ENCODE measurements at regions not wholly inside any gene's neighbourhood (a gene's known extent, or its start where the extent isn't known, plus 50 kb on each side); places are given as distances from the start of the nearest gene placed in this dataset.

GRCh38 chr13:40231311-40231710, 435.1 kb downstream of the FOXO1 start:
- in situ Hi-C loops (cut with HindIII; ENCODE audit: low sequenced_read_pairs): no loop called here

GRCh38 chr13:40231751-40232150, 434.7 kb downstream of the FOXO1 start:
- in situ Hi-C loops (cut with HindIII; ENCODE audit: low sequenced_read_pairs): no loop called here

GRCh38 chr13:40232311-40233040, 434.0 kb downstream of the FOXO1 start:
- in situ Hi-C loops (cut with HindIII; ENCODE audit: low sequenced_read_pairs): no loop called here

- in situ Hi-C loops (cut with HindIII; ENCODE audit: low sequenced_read_pairs): no loop called here
Measured at GRCh38 chr13:40233731-40234195, 432.7 kb downstream of the FOXO1 start.

GRCh38 chr13:40235160-40235796, 431.2 kb downstream of the FOXO1 start:
- in situ Hi-C loops (cut with HindIII; ENCODE audit: low sequenced_read_pairs): no loop called here

- in situ Hi-C loops (cut with HindIII; ENCODE audit: low sequenced_read_pairs): no loop called here
Measured at GRCh38 chr13:40236566-40237168, 429.8 kb downstream of the FOXO1 start.

DNA sequence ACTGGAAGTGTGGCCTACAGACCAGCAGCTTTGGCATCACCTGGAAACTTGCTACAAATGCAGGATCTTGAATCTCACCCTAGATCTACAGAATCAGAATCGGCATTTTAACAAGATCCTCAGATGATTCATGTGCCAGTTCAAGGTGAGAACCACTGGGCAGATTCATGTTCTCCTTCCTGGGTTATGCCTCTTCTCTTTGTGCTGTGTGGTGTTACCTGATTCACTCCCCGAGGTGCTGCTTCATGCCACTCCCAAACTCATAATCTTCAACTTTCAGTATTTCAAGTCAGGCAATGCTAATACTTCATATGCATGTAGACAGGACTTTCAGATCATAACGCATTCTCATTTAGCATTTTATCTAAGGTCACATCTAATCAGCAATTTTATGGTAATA, 427.7 kb downstream of the FOXO1 start:
- in situ Hi-C loops (cut with HindIII; ENCODE audit: low sequenced_read_pairs): no loop called here

DNA sequence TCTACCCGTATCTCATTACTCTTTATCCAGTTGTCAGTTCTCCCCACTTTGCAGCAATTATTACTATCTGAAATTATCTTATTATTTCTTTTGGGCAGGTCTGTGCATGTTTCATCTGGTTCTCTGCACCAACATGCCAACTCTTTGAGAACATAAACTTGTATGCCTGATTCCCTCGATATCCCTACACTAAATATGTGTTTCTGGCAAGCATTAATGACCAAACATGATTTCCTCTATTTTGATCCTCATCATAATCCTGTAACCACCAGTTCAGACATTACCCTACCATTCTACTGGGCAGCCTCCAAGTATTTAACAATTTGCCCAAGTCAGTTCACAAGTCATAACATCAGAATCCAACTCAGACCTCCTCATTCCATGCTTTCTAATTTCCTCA, 426.1 kb downstream of the FOXO1 start:
- in situ Hi-C loops (cut with HindIII; ENCODE audit: low sequenced_read_pairs): no loop called here

DNA sequence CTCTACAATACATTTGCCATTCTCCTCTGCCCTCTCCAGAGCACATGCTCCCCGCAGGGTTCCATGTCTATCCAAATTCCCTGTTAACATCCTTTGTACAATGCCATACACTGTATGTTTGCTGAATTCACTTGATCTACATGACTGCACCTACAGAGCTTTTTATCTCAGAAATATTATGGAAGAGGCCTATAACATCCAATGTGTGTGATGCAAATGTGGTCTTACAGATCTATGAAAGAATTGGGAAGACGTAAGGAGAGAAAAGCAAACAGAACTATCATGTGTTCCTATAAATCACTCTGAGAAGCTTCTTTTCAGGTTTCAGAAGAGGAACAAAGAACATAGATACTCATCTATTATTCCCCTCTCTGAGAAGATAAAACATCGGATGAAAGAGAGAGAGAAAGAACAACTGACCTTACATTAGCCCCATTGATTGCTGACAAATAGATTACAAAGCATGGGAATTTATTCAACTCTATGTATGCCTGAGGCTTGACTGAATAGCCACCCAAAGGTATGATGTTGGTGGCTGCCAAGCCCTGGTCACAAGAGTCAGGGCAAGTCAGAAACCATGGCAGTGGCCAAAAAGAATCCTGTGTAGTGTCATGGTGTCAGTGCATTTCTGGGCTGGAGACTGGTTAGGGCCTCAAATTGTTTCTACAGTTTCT, 425.2 kb downstream of the FOXO1 start:
- in situ Hi-C loops (cut with HindIII; ENCODE audit: low sequenced_read_pairs): no loop called here

- in situ Hi-C loops (cut with HindIII; ENCODE audit: low sequenced_read_pairs): no loop called here
Measured at GRCh38 chr13:40243047-40243446, 423.4 kb downstream of the FOXO1 start.

DNA sequence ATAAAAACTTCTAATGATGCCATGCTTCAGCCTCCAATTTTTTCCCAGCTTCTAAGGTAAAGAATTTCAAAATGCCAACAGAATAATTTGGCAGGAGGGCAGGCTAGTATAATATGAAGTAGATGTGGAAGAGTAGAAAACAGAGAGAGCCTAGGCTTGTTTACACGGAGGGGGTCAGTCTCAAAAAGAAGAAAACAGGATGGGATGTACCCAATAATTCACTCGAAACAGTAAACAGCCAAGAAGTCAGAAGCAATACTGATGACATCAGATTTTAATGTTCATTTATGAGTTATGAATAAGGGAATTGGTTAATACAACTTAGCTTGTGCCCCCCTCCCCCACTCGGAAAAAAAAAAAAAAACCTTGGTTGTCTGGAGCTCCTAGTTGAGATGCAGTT, 422.5 kb downstream of the FOXO1 start:
- in situ Hi-C loops (cut with HindIII; ENCODE audit: low sequenced_read_pairs): no loop called here

GRCh38 chr13:40245567-40245966, 420.9 kb downstream of the FOXO1 start:
- in situ Hi-C loops (cut with HindIII; ENCODE audit: low sequenced_read_pairs): no loop called here

- in situ Hi-C loops (cut with HindIII; ENCODE audit: low sequenced_read_pairs): no loop called here
Measured at GRCh38 chr13:40247845-40248244, 418.6 kb downstream of the FOXO1 start.

DNA sequence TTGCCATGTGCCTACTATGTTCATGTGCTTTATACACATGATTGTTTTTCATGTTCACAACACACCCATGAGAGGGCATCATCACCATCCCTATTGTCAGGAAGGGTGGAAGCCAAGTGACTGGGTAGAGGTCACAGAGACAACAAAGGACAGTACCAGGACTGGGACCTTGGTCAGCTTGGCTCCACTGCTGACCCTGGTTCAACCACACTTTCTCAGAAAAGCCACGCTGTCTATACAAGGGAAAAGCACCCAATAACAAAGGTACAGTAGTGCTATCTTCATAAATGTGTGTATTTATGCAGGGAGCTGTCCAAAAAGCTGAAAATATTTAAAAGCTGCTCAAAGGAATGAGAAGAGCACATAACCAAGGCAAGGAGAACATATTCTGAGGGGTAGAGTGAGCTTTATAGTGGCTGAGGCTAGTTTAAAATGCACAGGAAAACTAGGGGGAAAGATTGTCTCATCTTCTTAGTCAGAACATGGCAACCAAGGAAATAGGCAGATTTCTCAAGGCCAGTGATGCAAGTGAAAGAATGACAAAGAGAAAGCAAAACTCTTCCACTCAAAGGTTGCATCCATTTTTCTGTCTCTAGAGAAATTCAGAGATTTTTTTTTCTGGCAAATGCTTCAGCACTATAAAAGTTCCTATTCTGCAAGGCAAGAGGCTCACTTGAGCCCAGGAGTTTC, 415.0 kb downstream of the FOXO1 start:
- in situ Hi-C loops (cut with HindIII; ENCODE audit: low sequenced_read_pairs): no loop called here

DNA sequence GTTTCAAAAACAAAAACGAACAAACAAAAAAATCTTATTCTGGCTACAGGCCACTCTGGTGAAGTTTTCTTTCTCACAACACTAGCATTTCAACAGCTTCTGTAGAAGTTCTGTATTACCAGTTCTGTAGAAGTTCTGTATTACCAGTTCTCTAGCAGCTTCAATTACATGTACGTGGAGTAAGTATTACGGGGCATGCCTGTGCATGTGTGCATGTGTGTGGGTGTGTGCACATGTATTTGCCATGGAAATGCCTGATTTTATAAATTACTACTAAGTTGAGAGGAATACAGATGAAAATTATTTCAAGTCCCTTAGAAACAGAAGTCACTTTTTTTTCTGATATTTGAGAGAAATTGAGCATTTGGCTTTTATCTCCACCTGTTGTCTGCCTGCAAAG, 414.2 kb downstream of the FOXO1 start:
- in situ Hi-C loops (cut with HindIII; ENCODE audit: low sequenced_read_pairs): no loop called here

DNA sequence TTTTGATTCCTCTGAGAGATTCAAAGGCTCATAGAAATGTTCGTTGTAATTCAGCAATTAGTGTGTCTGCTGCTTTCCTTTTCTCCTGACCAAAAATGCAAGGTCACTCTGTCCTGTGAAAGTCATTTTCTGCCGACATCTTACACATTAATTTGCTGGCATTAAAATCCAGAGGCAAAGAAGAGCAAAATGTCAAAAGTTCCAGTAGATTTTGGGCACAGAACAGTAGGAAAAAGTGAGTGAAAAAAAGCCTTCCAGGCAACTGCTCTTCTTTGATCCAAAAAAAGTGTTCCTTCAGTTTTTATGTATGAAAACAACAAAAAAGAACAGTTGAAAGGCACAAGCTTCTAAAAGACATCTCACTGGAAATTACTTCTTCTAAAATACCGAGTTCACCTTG, 413.8 kb downstream of the FOXO1 start:
- in situ Hi-C loops (cut with HindIII; ENCODE audit: low sequenced_read_pairs): no loop called here

DNA sequence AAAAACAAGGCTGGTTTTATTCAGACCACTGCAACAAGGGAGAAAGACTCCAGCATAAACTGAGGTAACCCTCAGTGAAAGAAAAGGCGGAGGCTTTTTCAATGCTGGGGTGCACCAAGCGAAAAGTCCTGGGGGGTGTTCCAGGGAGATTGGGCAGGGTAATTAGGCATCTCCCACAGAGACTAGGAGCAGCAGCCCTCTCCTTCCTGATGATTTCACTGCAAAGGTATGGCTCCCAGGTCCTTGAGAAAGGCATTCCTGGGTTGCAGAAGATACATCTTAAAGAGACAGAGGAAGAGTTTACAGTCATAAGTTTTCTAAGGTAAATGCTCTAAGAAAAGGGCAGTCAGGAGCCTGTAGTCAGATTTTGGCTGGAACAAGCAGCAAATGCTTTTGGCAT, 412.0 kb downstream of the FOXO1 start:
- in situ Hi-C loops (cut with HindIII; ENCODE audit: low sequenced_read_pairs): no loop called here

- in situ Hi-C loops (cut with HindIII; ENCODE audit: low sequenced_read_pairs): no loop called here
Measured at GRCh38 chr13:40255551-40255950, 410.9 kb downstream of the FOXO1 start.

DNA sequence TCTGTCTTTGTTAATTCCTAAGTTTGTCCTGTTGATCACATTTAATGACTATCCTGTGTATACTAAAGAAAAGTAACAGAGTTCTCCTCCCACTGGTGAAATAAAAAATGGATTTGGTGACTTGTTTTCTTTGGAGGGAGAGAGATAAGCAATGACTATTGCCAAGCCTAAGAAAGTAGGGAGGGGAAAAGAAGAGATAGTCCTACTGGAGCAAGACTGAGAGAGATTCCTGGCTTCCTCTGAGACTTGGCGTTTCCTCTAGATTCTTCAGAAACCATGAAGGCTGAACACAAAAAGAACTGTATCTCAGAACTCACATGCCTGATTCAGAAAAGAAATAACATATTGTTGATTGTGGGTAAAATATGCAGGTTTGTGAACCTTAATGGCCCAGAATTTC, 406.5 kb downstream of the FOXO1 start:
- in situ Hi-C loops (cut with HindIII; ENCODE audit: low sequenced_read_pairs): no loop called here

DNA sequence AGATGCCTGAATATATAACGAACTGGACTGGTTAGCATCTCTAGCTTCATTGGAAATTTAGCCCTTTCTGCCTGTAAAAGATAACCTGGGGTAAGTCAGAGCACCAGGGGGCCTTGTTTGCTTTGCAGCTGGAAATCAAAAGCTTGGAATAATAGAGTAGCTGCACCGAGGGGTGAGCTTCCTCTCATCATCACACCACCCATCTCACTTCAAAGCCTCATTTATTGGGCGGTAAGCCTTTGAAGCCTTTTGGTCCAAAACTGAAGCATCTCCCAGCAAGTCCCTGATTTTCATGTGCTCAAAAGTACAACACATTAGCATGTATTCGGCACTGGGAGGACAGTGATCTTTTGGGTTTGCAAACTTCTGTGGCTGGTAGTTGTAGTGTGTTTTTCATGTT, 405.1 kb downstream of the FOXO1 start:
- in situ Hi-C loops (cut with HindIII; ENCODE audit: low sequenced_read_pairs): no loop called here

DNA sequence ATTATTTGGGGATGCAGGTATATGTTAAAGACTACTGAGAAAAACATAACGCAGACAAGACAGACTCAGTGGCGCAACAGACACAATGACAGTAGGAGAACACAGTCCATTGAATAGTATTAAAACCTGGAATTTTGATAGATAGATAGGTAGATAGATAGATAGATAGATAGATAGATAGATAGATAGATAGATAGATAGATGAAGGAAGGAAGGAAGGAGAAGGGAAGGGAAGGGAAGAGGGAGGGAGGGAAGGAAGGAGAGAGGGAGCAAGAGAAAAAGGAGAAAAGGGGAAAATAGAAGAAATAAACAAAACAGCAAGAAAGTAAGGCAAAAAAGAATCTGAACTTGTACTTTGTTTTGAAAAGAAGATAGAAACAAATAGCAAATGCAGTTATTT, 404.5 kb downstream of the FOXO1 start:
- in situ Hi-C loops (cut with HindIII; ENCODE audit: low sequenced_read_pairs): no loop called here
